Stimulated activated CD8-positive, alpha-beta memory T cell treated with anti-CD3 and anti-CD28 coated beads, Interleukin-12 subunit alpha, Interleukin-12 subunit beta, amount 100 ng/mL, for 1 hour (primary cell): ENCODE measurements at regions not wholly inside any gene's neighbourhood (a gene's known extent, or its start where the extent isn't known, plus 50 kb on each side); places are given as distances from the start of the nearest gene placed in this dataset.
"Not testable (repeated sequence)": the region's sequence is repeated elsewhere in the genome, so short reads cannot be mapped to it uniquely, and the experiment has no call there.

Experiments used
- DNase-seq: peaks from one replicate; pipeline ENCODE4 v3.0.0-alpha.2; 2020; ENCODE audit warnings: low read depth

- DNase-seq = no peak
Observed at GRCh38 chr12:91741932-91742331, 403.7 kb downstream of the BTG1 start.

GRCh38 chr12:91733846-91734245, 411.8 kb downstream of the BTG1 start:
- not testable (repeated sequence) for DNase-seq

- no peak for DNase-seq
Observed at GRCh38 chr12:91732086-91732485, 413.6 kb downstream of the BTG1 start.

GRCh38 chr12:91729543-91729942, 416.1 kb downstream of the BTG1 start:
- no peak for DNase-seq

GRCh38 chr12:91723191-91723590, 422.5 kb downstream of the BTG1 start:
- DNase-seq = no peak

GRCh38 chr12:91722072-91722471, 423.6 kb downstream of the BTG1 start:
- no peak for DNase-seq

- DNase-seq = no peak
Observed at GRCh38 chr12:91721023-91721422, 424.6 kb downstream of the BTG1 start.

GRCh38 chr12:91718326-91718725, 427.3 kb downstream of the BTG1 start:
- no peak for DNase-seq

- no peak for DNase-seq
Observed at GRCh38 chr12:91717804-91718203, 427.8 kb downstream of the BTG1 start.

- DNase-seq = not testable (repeated sequence)
Observed at GRCh38 chr12:91711925-91712324, 433.7 kb downstream of the BTG1 start.

- DNase-seq = no peak
Observed at GRCh38 chr12:91706466-91706865, 439.2 kb downstream of the BTG1 start.

GRCh38 chr12:91704446-91704845, 441.2 kb downstream of the BTG1 start:
- DNase-seq = no peak

- DNase-seq = no peak
Observed at GRCh38 chr12:91703491-91704283, 442.0 kb downstream of the BTG1 start.

GRCh38 chr12:91702843-91703425, 442.7 kb downstream of the BTG1 start:
- DNase-seq = no peak

GRCh38 chr12:91695964-91696363, 449.7 kb downstream of the BTG1 start:
- no peak for DNase-seq

- DNase-seq = not testable (repeated sequence)
Observed at GRCh38 chr12:91695406-91695805, 450.2 kb downstream of the BTG1 start.

GRCh38 chr12:91690531-91690930, 455.1 kb downstream of the BTG1 start:
- DNase-seq = no peak

- no peak for DNase-seq
Observed at GRCh38 chr12:91687052-91688017, 458.3 kb downstream of the BTG1 start.

- no peak for DNase-seq
Observed at GRCh38 chr12:91685917-91686316, 459.7 kb downstream of the BTG1 start.

GRCh38 chr12:91681751-91682150, 463.9 kb downstream of the BTG1 start:
- no peak for DNase-seq

- no peak for DNase-seq
Observed at GRCh38 chr12:91680864-91681263, 464.8 kb downstream of the BTG1 start.

- DNase-seq = no peak
Observed at GRCh38 chr12:91677556-91677955, 468.1 kb downstream of the BTG1 start.

GRCh38 chr12:91675401-91675800, 470.2 kb downstream of the BTG1 start:
- DNase-seq = no peak
